NK-92 treated with Interleukin-12 subunit alpha and Interleukin-12 subunit beta, amount 100 ng/mL, for 24 hours (cell line): ENCODE measurements at regions not wholly inside any gene's neighbourhood (a gene's known extent, or its start where the extent isn't known, plus 50 kb on each side); places are given as distances from the start of the nearest gene placed in this dataset.

ENCODE experiments used
- DNase-seq: peaks from one replicate; lab custom pipeline; 2025; lab: John Stamatoyannopoulos, UW

DNA sequence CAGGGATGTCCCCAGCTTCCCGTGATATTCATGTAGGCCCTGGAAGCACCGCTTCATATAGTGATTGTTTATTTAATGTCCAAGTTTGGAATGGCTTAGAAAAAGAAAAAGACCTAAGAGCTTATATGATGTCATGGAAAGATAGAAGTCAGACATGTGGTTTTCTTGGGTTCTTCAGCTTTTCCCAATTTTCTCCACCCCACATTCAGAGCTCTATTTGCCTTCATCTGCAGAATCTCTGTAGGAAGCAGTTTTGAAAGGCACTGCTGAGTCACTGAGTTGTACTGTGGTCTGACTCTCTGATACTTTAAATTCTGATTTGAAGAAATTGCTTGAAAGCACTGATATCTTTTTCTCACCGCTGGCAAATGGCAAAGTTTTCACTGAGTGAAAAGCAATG, 120.6 kb upstream of the EDNRA start:
- DNase-seq: no peak

DNA sequence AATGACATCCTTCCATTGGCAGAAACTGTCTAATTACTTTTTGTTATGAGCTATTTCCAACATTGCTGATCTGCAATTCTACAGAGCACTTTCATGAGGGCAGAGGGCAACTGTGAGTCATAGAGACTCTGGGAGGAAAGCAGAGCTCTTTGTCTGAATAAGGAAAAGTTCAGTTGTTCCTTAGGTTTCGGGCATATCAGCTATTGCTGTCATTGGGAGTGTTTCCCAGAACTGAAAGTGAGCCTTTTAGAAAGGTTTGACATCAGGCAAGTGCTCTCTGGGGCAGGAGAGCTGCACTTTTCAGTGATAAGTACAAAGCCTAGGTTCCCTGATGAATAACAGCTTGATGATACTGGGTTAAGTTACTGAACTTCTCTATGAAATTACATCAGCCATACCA, 119.2 kb upstream of the EDNRA start:
- DNase-seq: no peak

GRCh38 chr4:147362938-147363337, 118.0 kb upstream of the EDNRA start:
- DNase-seq: no peak

DNA sequence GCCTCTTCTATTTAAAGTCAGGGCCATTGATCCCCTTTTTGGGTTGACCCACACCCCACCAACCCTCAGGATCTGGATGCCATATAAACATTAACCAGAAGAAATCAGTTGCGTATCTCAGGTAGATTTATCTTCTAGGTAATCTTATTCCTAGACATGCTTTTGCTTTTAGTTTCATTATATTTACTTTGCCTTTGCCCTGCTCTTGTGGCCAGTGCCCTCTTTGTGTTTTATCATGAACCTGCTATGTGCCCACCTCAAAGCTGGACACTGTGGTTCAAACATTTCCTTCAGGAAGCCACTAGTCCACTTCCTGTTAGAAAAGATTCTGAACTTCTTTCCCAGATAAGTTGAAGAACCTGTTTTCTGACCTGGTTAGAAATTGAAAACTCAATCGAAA, 117.4 kb upstream of the EDNRA start:
- no peak for DNase-seq

DNA sequence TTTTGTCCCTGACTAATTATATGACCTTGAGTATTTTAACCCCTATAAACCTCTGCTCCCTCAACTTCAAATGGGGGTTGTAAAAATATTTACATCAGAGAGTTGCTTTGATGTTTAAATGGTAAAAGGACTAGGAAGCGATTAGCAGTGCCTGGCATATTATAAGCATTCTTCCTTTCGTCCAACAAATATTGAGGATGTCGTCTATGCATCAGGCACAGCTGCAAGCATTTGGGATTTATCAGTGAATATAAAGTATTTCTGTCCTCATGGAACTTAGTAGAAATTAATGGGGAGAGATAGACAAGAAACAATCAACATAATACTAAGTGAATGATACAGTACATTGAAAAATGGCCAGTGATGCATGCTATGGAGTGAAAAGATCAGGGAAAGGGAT, 115.5 kb upstream of the EDNRA start:
- DNase-seq: no peak

DNA sequence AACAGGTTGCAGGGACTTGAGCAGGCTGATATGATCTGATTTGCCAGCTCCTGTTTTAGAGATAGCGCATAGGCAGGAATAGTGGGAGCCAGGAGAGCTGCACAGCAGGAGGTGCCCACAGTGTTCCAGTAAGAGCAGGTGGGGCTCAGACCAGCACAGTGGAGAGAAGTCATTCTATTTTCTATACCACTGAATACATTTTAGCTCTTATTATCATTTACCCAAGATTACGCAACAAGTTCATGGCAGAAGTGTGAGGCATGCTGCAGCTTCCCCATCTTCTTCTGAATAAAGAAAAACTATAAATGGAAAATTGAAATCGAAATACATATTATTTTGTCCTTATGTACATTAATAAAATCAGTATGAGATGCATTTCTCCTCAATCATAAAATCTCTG, 114.7 kb upstream of the EDNRA start:
- DNase-seq: no peak

DNA sequence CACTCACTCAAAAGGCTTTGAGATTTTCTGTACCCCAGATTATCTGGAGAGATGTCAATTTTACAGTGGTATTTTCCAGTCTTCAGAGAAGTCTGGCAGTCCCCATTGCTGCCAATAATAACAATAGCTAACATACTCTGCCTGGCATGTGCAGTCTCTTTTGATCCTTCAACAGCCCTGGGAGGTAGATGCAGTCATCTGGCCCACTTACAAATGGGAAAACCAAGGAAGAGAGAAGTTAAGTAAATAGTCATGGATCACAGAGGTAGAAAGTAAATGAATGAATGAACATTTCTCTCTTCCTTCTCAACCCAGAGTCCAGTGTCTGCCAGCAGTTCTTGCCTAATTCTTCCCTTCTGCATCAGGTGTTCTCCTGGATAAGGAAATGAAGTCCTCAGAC, 113.0 kb upstream of the EDNRA start:
- DNase-seq: no peak

GRCh38 chr4:147368948-147369347, 111.9 kb upstream of the EDNRA start:
- DNase-seq: no peak

DNA sequence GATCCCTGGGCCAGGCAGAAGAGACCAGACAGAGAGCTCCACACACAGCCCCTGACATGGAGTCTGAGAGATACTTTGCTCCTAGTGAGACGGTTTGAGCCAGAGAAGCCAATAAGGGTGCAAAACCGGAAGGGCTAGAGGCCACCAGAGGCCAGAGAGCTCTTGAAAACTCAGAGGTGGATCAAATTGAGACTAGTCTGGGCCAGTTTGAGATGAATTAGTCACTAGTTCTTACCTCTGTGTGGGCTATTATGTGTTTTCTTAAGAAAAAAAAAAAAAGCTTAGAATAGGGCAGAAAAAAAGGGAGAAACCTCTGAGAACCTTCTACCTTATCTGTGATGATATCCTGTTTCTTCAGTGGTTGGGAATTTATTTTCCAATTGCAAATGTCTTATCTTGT, 110.4 kb upstream of the EDNRA start:
- DNase-seq: no peak

- DNase-seq: no peak
These were observed 110.0 kb upstream of the EDNRA start for GRCh38 chr4:147370881-147371280.

- no peak for DNase-seq
These were observed 109.2 kb upstream of the EDNRA start for GRCh38 chr4:147371661-147372060.

GRCh38 chr4:147378780-147379179, 102.1 kb upstream of the EDNRA start:
- DNase-seq: no peak

DNA sequence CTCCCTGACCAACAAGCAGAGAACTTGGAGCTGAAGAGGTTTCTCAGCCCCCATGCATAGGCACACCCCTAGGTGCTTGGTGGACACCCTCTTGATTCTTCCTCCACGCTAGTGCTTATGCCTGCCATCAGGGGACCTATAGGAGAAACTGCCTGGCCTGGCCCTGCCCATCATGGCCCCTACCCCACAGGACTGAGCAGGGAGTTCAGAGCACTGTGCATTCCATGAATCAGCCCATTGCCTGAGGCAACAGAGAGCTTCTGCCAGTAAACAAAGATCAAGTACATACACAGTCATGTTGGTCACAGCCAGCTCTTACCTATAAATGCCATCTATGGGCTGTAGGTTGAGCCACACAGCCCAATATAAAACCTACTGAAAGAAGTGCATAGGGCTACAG, 99.1 kb upstream of the EDNRA start:
- DNase-seq: no peak

- no peak for DNase-seq
These were observed 92.9 kb upstream of the EDNRA start for GRCh38 chr4:147388018-147388417.

DNA sequence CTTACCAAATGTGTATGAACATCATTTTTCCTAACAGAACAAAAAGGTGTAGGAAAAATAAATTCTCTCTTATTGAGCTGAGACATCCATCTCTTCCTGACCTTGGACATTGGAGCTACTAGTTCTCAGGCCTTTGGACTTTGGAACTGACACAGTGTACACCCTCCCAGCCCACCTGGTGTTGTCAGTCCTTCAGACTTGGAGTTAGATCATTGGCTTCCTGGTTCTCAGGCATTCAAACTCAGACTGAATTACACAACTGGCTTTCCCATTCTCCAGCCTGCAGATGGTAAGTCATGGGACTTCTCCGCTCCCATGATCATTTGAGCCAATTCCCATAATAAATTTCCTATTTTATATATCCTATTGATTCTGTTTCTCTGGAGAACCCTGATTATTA, 84.8 kb upstream of the EDNRA start:
- DNase-seq: no peak

- DNase-seq: no peak
These were observed 82.3 kb upstream of the EDNRA start for GRCh38 chr4:147398556-147398955.

DNA sequence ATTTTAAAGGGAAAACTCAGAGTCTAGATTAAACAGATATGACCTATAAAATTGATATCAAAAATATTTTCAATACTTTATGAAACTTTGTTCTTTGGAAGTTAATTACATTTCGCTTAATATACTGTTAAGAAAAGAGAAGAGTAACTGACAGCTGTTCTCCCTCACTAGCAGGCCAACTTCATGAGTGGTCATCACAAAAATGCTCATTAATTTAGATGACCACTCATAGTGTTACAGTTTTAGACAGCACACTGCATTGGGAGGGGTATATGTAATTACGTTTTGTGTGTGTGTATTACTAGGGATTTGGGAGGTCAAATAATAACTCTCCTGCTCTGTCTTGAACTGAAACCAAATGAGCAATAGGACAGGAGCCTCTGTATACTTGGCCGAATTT, 80.2 kb upstream of the EDNRA start:
- no peak for DNase-seq

- DNase-seq: no peak
These were observed 79.7 kb upstream of the EDNRA start for GRCh38 chr4:147401221-147401620.

- DNase-seq: no peak
These were observed 73.4 kb upstream of the EDNRA start for GRCh38 chr4:147407261-147408045.

DNA sequence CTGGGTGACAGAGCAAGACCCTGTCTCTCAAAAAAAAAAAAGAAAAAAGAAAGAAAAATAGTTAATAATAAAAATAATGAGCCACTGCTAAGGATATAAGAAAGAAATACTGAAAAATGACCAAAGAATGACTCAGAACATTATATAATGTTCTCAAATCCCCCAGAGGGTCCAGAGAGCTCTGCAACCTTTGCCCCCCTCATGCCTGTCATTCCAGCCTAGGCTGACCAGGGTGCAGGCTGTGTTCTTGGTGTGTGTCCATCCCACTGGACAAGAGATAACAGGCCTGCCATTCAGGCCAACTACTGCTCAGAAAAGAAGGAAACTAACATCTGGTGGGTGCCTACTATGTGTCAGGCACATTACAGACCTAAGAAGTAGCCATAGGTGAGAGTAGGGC, 72.7 kb upstream of the EDNRA start:
- no peak for DNase-seq

- no peak for DNase-seq
These were observed 71.5 kb upstream of the EDNRA start for GRCh38 chr4:147409350-147409749.

DNA sequence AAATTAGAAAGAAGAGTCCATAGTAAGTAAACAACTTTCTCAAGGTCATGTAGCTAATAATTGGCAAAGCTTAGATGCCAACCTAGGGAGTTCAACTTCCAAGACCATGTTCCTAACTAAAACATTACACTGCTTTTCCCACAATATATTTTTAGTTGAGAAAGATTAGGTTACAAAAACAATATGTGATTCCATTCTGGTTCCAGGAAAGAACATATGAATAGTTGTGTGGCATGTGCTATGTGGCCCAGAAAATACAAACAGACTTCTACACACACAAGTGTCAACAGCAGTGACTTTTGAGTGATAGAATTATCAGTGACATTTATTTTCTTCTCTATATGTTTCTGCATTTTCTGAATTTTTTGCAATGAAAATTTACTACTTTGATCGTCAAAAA, 62.7 kb upstream of the EDNRA start:
- no peak for DNase-seq

DNA sequence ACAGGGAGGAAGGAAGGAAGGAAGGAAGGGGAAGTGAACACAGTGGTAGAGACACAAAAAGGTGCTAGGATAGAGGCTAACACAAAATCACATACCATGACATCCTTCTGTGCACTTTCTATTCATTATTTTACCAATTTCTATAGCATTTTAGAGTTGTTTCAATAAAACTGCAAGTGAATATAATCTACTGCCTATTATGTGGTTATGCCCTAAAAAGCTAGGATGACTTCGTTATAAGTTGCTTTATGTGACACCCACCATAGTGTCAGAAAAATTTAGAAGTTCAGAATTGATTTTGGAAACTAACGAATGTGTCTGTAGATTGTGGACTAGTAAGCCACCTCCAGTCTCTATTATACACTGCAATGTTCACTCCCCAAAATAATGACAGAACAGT, 59.4 kb upstream of the EDNRA start:
- no peak for DNase-seq

GRCh38 chr4:147423229-147423628, 57.7 kb upstream of the EDNRA start:
- no peak for DNase-seq

DNA sequence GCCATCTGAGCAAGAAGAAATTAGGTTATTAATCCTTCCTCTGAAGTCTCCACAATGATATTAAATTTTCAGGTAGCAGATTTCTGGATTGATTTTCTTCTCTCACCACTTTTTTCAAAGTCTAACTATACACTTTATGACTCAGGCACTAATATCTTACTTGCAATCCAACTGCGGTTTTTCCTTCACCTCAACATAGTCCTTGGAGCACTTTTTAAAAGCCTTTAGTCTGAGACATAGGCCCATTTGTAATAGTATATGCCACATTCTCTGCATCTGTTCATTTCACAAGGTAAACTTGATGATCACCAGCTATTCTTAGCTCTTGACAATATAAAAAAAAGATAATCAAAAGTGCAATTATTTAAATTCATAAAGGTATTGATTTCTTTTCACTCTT, 55.9 kb upstream of the EDNRA start:
- no peak for DNase-seq
